HEK293 (cell line): ENCODE measurements at regions not wholly inside any gene's neighbourhood (a gene's known extent, or its start where the extent isn't known, plus 50 kb on each side); places are given as distances from the start of the nearest gene placed in this dataset.

Experiments
- MEIS1 ChIP-seq: sonication (generic); formaldehyde crosslinking; IDR thresholded peaks from 2 replicates; pipeline ENCODE4 v1.8.1; 2022; ENCODE audit warnings: missing genetic modification reagents, mild to moderate bottlenecking, borderline replicate concordance
- REPIN1 ChIP-seq: fragments of 450-650 bp; formaldehyde crosslinking; IDR thresholded peaks from 2 replicates; pipeline ENCODE4 v1.5.1; 2017; ENCODE audit warnings: missing biosample characterization, missing genetic modification characterization, low read depth
- YY1 ChIP-seq: fragments of 450-650 bp; formaldehyde crosslinking; IDR thresholded peaks from 2 replicates; pipeline ENCODE4 v1.5.1; 2018; ENCODE audit warnings: missing biosample characterization, missing genetic modification characterization
- ZNF626 ChIP-seq: fragments of 450-650 bp; sonication (Bioruptor Pico); formaldehyde crosslinking; IDR thresholded peaks from 2 replicates; pipeline ENCODE4 v1.5.1; 2018; ENCODE audit warnings: missing biosample characterization, missing genetic modification characterization, inconsistent platforms
- ZNF670 ChIP-seq: fragments of 450-650 bp; formaldehyde crosslinking; IDR thresholded peaks from 2 replicates; pipeline ENCODE4 v1.5.1; 2016; ENCODE audit warnings: missing biosample characterization, missing genetic modification characterization, low read depth
- ZNF830 ChIP-seq: fragments of 450-650 bp; IDR thresholded peaks from 2 replicates; pipeline ENCODE4 v1.5.0; 2018; ENCODE audit warnings: missing biosample characterization, missing genetic modification characterization, low read depth, mild to moderate bottlenecking, moderate library complexity
- TF ChIP-seq, protein P1 (sequence below): fragments of 450-650 bp; formaldehyde crosslinking; IDR thresholded peaks from 2 replicates; pipeline ENCODE4 v1.5.1; 2016; ENCODE audit warnings: missing biosample characterization, missing genetic modification characterization
- TF ChIP-seq, protein P2 (sequence below): fragments of 450-650 bp; formaldehyde crosslinking; IDR thresholded peaks from 2 replicates; pipeline ENCODE4 v1.5.1; 2016; ENCODE audit warnings: missing biosample characterization, missing genetic modification characterization

DNA sequence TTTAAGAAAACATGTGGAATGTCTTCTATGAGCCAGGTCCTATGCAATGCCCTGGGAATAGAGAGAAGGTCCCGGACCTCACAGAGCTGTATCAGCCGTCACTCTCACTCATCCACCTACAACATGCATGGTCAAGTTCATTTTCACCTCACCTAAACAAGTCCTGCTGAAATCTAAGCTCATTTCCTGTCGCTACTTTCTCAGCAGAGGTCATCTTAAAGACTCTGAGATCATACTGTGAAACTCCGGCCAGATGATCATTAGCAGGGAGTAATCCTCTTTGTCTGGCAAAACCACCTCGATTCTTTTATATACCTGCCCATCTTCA lies 66.2 kb upstream of the LYRM9 start:
- TF ChIP-seq MEIS1 (no peak), REPIN1 (tag by site-specific recombination) (no peak), ZNF830 (tag by site-specific recombination) (no peak), YY1 (tag by site-specific recombination) (no peak), ZNF670 (tag by site-specific recombination) (no peak), ZNF626 (tag by site-specific recombination) (no peak)
- TF ChIP-seq, protein P1, sequence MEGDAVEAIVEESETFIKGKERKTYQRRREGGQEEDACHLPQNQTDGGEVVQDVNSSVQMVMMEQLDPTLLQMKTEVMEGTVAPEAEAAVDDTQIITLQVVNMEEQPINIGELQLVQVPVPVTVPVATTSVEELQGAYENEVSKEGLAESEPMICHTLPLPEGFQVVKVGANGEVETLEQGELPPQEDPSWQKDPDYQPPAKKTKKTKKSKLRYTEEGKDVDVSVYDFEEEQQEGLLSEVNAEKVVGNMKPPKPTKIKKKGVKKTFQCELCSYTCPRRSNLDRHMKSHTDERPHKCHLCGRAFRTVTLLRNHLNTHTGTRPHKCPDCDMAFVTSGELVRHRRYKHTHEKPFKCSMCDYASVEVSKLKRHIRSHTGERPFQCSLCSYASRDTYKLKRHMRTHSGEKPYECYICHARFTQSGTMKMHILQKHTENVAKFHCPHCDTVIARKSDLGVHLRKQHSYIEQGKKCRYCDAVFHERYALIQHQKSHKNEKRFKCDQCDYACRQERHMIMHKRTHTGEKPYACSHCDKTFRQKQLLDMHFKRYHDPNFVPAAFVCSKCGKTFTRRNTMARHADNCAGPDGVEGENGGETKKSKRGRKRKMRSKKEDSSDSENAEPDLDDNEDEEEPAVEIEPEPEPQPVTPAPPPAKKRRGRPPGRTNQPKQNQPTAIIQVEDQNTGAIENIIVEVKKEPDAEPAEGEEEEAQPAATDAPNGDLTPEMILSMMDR (tag by site-specific recombination) = no peak
- TF ChIP-seq, protein P2, sequence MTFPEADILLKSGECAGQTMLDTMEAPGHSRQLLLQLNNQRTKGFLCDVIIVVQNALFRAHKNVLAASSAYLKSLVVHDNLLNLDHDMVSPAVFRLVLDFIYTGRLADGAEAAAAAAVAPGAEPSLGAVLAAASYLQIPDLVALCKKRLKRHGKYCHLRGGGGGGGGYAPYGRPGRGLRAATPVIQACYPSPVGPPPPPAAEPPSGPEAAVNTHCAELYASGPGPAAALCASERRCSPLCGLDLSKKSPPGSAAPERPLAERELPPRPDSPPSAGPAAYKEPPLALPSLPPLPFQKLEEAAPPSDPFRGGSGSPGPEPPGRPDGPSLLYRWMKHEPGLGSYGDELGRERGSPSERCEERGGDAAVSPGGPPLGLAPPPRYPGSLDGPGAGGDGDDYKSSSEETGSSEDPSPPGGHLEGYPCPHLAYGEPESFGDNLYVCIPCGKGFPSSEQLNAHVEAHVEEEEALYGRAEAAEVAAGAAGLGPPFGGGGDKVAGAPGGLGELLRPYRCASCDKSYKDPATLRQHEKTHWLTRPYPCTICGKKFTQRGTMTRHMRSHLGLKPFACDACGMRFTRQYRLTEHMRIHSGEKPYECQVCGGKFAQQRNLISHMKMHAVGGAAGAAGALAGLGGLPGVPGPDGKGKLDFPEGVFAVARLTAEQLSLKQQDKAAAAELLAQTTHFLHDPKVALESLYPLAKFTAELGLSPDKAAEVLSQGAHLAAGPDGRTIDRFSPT = no peak
